Body of pancreas (tissue), 4 donors: ENCODE measurements at regions not wholly inside any gene's neighbourhood (a gene's known extent, or its start where the extent isn't known, plus 50 kb on each side); places are given as distances from the start of the nearest gene placed in this dataset.

ENCODE experiments used
- POLR2A ChIP-seq, 3 donors: fragments of 450-650 bp; IDR thresholded peaks; one replicate each; pipeline ENCODE4 v1.6.1; 2016; ENCODE audit warnings: antibody characterized with exemption in 3 of 3, mild to moderate bottlenecking in 2 of 3
- TF ChIP-seq, protein P1 (sequence below), 7 experiments: fragments of 450-650 bp in 4 of 7; fragments of 200-600 bp in 3 of 7; sonication (generic) in 3 of 7; IDR thresholded peaks; one replicate each; pipeline ENCODE4 v1.5.1; 2016 to 2019; ENCODE audit warnings: antibody characterized with exemption in 7 of 7

DNA sequence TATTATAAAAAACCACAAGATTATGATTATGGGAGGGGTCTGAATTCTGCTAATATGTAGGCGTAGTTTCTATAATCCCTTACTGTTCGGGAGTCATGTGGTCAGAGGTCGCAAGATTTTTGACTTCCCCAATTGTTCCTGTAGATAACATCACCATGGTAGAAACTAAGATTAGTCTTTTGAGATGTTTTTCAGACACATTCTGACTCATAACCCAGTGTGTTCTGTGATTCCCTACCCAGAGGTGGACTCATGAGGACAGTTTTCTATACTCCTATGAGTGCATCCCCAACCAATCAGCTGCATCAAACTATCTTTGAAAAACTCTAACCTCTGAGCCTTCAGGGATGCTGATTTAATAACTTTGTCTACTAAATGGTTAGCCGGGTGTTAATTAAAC, 175.5 kb downstream of the RFPL4B start:
- TF ChIP-seq, protein P1, sequence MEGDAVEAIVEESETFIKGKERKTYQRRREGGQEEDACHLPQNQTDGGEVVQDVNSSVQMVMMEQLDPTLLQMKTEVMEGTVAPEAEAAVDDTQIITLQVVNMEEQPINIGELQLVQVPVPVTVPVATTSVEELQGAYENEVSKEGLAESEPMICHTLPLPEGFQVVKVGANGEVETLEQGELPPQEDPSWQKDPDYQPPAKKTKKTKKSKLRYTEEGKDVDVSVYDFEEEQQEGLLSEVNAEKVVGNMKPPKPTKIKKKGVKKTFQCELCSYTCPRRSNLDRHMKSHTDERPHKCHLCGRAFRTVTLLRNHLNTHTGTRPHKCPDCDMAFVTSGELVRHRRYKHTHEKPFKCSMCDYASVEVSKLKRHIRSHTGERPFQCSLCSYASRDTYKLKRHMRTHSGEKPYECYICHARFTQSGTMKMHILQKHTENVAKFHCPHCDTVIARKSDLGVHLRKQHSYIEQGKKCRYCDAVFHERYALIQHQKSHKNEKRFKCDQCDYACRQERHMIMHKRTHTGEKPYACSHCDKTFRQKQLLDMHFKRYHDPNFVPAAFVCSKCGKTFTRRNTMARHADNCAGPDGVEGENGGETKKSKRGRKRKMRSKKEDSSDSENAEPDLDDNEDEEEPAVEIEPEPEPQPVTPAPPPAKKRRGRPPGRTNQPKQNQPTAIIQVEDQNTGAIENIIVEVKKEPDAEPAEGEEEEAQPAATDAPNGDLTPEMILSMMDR (IDR thresholded peaks at IDR 0.05), result no peak
- no peak for TF ChIP-seq POLR2A (IDR thresholded peaks at IDR 0.05)
